ENCODE measurements at regions not wholly inside any gene's neighbourhood (a gene's known extent, or its start where the extent isn't known, plus 50 kb on each side); places are given as distances from the start of the nearest gene placed in this dataset.

DNA sequence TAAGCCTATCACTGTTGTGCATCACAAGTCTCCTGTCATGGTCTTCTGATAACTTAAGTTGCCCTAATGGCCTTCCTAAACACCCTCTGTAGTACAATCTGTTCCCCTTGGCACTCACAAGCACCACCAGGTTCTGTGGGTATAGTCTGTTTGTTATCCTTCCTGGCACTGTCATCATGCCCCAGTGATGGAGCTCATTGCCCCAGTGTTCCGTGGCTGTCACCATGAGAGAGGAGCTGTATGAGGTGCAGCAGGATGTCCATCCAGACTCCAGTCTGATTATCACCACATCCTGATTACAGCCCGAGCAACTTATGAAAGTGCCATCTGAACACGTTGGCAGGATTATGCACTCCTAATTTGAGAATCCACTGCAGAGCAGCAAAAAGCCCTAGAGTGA, 380.1 kb downstream of the FRK start:
- ChIA-PET CTCF (no interaction called here), RAD21 (ENCODE audit: low non-redundant PET in 1 of 2, low total read pairs in 2 of 2, uncharacterized antibody in 2 of 2, unreplicated experiment in 2 of 2) (no interaction called here), POLR2A (no interaction called here)
- no peaks in the 10 kb centered on the region for H3K79me2 ChIP-seq (ENCODE audit: insufficient read depth, low read length)
- intact Hi-C loops (cut with micrococcal nuclease) = no loop called here
- H3K9ac ChIP-seq (ENCODE audit: low read length) = no peak overlapping the region
- no peak overlapping the region for H3K4me3 ChIP-seq (replicated peaks in 1 of 2; ENCODE audit: low read depth in 1 of 2, low read length in 2 of 2)
- H3K9me3 ChIP-seq (ENCODE audit: control insufficient read depth in 1 of 2, insufficient read depth in 1 of 2, low read depth in 1 of 2, low read length in 2 of 2) = no peaks in the 10 kb centered on the region
- H3K27me3 ChIP-seq (ENCODE audit: insufficient read depth, low read length) = peaks cover 66% of the 10 kb centered on the region
- ATAC-seq = no peak
- no peak overlapping the region for H3K27ac ChIP-seq (ENCODE audit: low read depth, low read length)
- no TSS peak for BruUV-seq (replicated peaks)
- DNase-seq (ENCODE audit: low read depth, low spot score) = no peak
- TF ChIP-seq EZH2 (IDR thresholded peaks at IDR 0.05) = no peak
- no peak for TF ChIP-seq FOSL1 (IDR thresholded peaks at IDR 0.05; ENCODE audit: low read depth)
- TF ChIP-seq EGR1 (IDR thresholded peaks at IDR 0.05; ENCODE audit: low read depth) = no peak
- TF ChIP-seq JUND (IDR thresholded peaks at IDR 0.05) = no peak
- no peak for TF ChIP-seq ZNF274 (IDR thresholded peaks at IDR 0.05; ENCODE audit: low read depth, low read length)
- TF ChIP-seq, protein P1, sequence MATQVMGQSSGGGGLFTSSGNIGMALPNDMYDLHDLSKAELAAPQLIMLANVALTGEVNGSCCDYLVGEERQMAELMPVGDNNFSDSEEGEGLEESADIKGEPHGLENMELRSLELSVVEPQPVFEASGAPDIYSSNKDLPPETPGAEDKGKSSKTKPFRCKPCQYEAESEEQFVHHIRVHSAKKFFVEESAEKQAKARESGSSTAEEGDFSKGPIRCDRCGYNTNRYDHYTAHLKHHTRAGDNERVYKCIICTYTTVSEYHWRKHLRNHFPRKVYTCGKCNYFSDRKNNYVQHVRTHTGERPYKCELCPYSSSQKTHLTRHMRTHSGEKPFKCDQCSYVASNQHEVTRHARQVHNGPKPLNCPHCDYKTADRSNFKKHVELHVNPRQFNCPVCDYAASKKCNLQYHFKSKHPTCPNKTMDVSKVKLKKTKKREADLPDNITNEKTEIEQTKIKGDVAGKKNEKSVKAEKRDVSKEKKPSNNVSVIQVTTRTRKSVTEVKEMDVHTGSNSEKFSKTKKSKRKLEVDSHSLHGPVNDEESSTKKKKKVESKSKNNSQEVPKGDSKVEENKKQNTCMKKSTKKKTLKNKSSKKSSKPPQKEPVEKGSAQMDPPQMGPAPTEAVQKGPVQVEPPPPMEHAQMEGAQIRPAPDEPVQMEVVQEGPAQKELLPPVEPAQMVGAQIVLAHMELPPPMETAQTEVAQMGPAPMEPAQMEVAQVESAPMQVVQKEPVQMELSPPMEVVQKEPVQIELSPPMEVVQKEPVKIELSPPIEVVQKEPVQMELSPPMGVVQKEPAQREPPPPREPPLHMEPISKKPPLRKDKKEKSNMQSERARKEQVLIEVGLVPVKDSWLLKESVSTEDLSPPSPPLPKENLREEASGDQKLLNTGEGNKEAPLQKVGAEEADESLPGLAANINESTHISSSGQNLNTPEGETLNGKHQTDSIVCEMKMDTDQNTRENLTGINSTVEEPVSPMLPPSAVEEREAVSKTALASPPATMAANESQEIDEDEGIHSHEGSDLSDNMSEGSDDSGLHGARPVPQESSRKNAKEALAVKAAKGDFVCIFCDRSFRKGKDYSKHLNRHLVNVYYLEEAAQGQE (IDR thresholded peaks at IDR 0.05; ENCODE audit: low read depth) = no peak
- TF ChIP-seq ZFX (IDR thresholded peaks at IDR 0.05) = no peak
- TF ChIP-seq SRF (IDR thresholded peaks at IDR 0.05; ENCODE audit: low read depth) = no peak
- no peak for TF ChIP-seq SP1 (IDR thresholded peaks at IDR 0.05; ENCODE audit: low read depth)
- no peak for TF ChIP-seq ZBTB33 (IDR thresholded peaks at IDR 0.05; ENCODE audit: extremely low read depth, insufficient replicate concordance, low read length)
- TF ChIP-seq SIN3A (IDR thresholded peaks at IDR 0.05; ENCODE audit: low read depth) = no peak
- no peak for TF ChIP-seq CEBPB (IDR thresholded peaks at IDR 0.05; ENCODE audit: low read depth)
- no peak for TF ChIP-seq CBX3 (IDR thresholded peaks at IDR 0.05; ENCODE audit: low read depth)
- no peak for TF ChIP-seq ATF3 (IDR thresholded peaks at IDR 0.05)
- TF ChIP-seq RAD21 (IDR thresholded peaks at IDR 0.05; ENCODE audit: low read depth) = no peak
- TF ChIP-seq MAX (IDR thresholded peaks at IDR 0.05) = no peak
- TF ChIP-seq YY1 (IDR thresholded peaks at IDR 0.05; ENCODE audit: extremely low read depth, insufficient replicate concordance, low read depth, low read length) = no peak
- no peaks in the 10 kb centered on the region for H3K36me3 ChIP-seq (ENCODE audit: control insufficient read depth in 1 of 2, insufficient read depth in 2 of 2, low read length in 2 of 2)
- H3K4me2 ChIP-seq (ENCODE audit: low read length) = no peak overlapping the region
- no peak overlapping the region for H2AFZ ChIP-seq (ENCODE audit: low read depth, low read length, poor library complexity, severe bottlenecking)
- H3K9me2 ChIP-seq (ENCODE audit: insufficient read depth) = no peaks in the 10 kb centered on the region
- no peaks in the 10 kb centered on the region for H3K4me1 ChIP-seq (ENCODE audit: control insufficient read depth in 1 of 2, insufficient read depth in 2 of 2, low read length in 2 of 2)
- H4K20me1 ChIP-seq (ENCODE audit: insufficient read depth) = no peaks in the 10 kb centered on the region
